GM19043 (cell line): ENCODE measurements at regions not wholly inside any gene's neighbourhood (a gene's known extent, or its start where the extent isn't known, plus 50 kb on each side); places are given as distances from the start of the nearest gene placed in this dataset.
"Not testable (repeated sequence)": the region's sequence is repeated elsewhere in the genome, so short reads cannot be mapped to it uniquely, and the experiment has no call there.

Source experiments
- ATAC-seq: cut with Tn5 transposase; IDR thresholded peaks from one replicate; pipeline ENCODE4 v1.9.1; 2021; ENCODE audit warnings: low read depth; ENCODE audit not compliant: unreplicated experiment

- ATAC-seq = no peak
These were observed 1035.6 kb upstream of the MIR17HG start for GRCh38 chr13:90311929-90312328.

GRCh38 chr13:90315061-90315460, 1032.4 kb upstream of the MIR17HG start:
- no peak for ATAC-seq

GRCh38 chr13:90320664-90321063, 1026.8 kb upstream of the MIR17HG start:
- no peak for ATAC-seq

DNA sequence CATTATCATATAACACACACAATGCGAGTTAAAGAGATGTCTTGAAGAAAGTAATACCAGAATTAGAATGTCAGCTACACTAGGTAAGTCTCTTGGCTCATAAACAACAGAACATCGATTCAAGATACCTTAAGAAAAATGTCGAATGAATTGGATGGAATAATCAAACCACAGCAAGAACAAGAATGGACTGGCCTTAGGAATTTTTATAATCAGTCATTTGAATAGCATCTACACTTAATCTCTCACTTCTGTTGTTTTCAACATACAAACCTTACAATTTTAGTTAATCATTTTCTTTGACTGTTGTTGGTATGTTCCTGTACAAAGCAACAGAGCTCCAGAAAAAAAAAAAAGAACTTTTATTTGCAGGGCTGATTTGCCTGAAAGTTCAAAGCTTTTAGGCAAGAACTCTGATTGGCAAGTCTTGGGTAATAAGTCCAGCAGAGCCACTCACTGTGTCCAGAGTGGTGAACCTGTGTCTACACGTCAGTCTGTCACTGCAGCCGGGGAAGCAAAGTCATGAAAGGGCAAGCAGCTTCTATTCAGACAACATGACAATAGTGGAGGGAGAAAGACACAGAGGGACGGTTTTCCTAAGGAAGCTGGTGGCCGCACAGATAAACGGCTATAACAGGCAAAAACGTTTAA, 1026.1 kb upstream of the MIR17HG start:
- no peak for ATAC-seq

DNA sequence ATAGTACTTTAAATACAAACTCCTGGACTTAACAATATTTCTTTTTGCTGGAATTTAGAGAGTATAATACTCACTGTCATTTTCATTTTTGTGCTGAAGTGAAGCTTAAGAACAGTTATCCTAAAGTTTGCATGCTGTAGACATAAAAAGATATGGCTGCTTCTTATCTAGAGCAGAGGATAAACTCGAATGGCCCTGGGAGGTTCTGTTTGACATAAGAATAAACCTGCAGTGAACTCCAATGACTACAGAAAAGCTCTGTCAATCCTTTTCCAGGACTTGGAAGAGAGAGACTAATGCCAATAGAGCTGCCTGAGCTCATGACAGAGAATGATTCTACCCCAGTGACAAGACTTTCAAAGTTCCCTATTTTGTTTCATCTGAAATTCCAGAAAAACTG, 1017.8 kb upstream of the MIR17HG start:
- no peak for ATAC-seq

GRCh38 chr13:90331974-90332373, 1015.5 kb upstream of the MIR17HG start:
- ATAC-seq = no peak

DNA sequence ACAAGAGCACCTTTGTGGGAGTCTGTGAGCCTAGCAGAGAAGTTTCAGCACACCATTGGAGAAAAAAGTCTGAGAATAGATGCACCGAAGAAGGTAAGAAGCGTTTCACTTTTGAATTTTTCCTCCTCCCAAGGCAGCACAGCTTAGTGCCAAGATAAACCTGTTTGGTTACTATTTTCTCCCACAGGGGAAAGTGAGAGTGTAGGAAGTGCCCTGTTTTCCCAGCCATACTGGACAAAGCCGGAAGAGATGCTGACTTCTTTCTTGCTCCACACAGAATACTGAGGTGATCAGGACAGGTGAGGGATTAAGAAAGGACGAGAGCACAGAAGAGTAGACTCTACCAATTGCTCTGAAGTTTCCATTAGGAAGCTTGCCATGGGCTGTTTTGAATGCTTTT, 1011.0 kb upstream of the MIR17HG start:
- ATAC-seq = no peak

GRCh38 chr13:90341348-90341747, 1006.1 kb upstream of the MIR17HG start:
- not testable (repeated sequence) for ATAC-seq

DNA sequence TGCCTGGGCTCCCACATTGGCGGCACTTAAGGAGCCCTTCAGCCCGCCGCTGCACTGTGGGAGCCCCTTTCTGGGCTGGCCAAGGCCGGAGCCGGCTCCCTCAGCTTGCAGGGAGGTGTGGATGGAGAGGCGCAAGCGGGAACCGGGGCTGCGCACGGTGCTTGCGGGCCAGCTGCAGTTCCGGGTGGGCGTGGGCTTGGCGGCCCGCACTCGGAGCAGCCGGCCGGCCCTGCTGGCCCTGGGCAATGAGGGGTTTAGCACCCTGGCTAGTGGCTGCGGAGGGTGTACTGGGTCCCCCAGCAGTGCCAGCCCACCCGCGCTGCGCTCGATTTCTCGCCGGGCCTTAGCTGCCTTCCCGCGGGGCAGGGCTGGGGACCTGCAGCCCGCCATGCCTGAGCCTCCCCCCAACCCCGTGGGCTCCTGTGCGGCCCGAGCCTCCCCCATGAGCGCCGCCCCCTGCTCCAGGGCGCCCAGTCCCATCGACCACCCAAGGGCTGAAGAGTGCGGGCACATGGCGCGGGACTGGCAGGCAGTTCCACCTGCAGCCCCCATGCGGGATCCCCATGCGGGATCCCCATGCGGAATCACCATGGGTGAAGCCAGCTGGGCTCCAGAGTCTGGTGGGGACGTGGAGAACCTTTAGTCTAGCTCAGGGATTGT, 998.9 kb upstream of the MIR17HG start:
- not testable (repeated sequence) for ATAC-seq

GRCh38 chr13:90352763-90353162, 994.7 kb upstream of the MIR17HG start:
- no peak for ATAC-seq

DNA sequence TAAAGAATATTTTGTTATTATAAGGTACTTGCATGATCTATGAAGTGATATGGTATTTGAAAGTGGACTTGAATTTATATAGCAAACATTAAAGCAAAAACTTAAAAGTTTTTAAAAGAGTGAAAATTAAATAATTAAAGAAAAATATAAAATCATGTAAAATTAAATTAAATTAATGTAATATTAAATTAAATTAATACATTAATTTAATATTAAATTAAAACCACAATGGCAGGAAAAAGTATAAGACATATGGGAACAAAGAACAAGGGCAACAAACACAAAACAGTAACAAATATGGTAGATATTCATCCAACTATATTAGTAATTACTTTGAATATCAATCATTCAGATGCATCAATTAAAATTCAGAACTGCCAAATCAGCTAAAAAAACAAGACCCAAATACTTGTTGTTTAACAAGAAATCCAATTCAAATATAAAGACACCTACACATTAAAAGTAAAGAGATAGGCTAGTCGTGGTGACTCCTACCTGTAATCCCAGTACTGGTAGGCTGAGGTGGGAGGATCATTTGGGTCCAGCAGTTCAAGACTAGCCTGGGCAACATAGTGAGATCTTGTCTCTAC, 992.2 kb upstream of the MIR17HG start:
- ATAC-seq = no peak

DNA sequence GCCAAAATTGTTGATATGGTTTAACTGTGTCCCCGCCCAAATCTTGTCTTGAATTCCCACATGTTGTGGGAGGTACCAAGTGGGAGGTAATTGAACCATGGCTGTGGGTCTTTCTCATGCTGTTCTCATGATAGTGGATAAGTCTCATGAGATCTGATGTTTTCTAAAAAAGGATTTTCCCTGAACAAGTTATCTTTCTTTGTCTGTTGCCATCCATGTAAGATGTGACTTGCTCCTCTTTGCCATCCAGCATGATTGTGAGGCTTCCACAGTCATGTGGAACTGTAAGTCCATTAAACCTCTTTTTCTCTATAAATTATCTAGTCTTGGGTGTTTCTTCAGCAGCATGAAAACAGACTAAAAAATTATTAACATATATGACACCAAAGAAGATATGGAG, 986.7 kb upstream of the MIR17HG start:
- ATAC-seq = no peak

DNA sequence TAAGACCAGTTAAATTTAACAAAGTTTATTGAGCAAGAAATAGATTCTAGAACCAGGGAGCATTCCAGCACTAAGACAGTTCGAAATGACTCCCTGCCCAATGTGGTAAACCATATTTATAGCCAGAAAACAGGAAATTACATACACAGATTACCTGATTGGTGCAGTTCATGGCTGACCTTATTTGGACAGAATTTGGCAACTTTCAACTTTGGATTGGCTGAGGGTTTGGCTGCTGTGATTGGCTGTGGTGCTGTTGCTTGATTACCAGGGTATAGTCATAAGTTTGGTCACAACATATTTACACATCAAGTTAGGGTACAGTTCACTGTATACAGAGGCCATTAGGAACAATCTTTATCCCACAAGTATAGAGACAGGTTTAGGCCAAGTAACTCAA, 984.8 kb upstream of the MIR17HG start:
- no peak for ATAC-seq

DNA sequence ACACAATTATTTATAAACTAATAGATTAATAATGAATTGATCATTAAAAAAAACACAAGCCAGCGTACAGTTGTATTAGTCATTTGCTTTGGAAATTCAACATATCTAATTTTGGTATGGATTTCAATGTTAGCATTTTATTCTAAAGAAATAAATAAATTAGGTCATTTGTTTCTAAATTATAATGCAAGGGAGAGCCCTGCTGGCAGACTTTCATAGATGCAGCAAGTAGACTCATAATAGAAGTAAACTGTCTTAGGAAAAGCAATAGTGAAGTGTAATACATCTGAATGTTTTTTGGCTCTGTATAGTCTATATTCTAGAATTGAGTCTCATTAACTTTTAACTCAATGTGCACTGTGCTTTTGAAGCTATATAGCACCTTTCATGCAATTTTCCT, 982.4 kb upstream of the MIR17HG start:
- no peak for ATAC-seq

DNA sequence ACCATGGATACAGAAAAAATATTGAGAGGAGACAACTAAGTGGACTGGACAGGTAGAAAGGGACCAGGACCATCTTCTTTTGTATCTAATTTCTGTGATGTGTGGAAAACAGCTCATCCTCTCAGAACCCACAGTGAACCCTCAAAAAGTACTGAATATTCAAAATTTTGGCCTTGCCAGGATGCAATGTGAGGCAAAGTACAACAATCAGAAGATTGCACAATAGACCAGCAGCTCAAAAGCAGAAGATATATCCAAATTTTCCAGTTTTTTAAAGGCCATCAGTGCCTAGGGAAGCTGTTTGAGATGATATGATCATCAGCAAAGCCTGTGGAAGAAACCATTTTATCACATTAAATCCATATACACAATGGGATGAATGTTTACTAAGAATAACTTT, 973.3 kb upstream of the MIR17HG start:
- ATAC-seq = no peak

GRCh38 chr13:90375851-90376250, 971.6 kb upstream of the MIR17HG start:
- no peak for ATAC-seq

DNA sequence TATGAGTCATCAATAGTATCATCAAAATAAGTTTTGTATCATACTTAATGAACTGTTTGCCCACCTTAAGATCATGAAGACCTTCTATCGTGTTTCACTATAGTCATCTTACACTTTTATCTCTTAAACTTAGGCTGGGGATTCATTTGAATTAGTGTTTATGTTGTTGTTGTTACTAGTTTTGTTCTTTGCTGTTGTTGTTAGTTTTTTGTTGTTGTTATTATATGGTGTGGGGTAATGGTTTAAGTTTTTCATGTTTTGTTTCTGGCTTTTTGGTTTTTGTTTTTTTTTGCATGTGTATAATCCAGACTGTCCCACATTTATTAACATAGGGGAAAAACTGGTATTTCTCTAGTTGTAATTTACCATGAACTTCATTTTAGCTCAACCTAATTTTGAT, 965.1 kb upstream of the MIR17HG start:
- ATAC-seq = no peak

DNA sequence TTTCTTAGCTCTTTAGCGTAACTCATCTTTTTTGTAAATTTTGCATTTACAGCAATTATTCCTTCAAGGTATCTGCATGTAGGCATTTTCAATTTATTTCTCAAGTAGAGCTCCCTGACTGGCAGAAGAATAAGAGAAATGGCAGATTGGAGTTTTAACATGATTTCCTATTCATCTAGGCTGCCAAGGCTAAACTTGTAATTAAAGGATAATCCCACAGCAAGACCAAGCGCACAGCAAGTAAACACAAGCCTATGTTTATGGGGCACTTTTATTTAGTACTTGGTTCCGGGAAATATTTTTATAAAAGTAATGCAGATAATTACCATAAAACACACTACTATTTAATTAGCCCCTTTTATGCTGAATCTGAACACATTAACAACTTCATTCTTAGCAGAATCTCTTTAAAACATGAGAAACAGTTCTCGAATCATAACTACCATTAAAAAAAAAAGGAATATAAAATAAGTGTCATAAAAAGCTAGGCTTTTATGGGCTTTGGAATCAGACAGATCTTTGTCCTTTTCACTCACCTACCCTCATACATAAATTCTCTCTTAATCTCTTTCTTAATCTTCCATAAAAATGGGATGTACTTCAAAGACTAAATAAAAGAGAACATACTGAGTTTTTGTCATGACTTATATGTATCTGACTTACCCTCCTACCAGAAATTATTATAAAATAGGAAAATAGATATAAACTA, 961.6 kb upstream of the MIR17HG start:
- no peak for ATAC-seq

GRCh38 chr13:90388887-90389452, 958.5 kb upstream of the MIR17HG start:
- ATAC-seq = no peak

GRCh38 chr13:90389537-90389936, 958.0 kb upstream of the MIR17HG start:
- no peak for ATAC-seq

DNA sequence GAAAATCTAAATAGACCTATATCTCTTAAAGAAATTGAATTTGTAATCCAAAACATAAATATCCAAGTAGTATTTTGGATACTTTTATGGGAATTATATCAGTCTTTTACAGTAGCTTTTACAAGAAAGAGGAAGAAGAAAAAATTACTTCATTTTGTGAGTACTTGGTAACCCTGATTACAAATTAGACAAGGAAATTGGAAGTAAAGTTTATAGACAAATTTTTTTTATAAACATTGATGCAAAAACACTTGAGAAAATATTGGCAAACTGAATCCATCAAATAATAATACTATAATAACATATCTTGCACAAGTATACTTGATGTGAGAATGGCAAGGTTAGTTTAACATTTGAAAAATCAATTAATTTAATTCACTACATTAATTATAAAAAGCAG, 954.1 kb upstream of the MIR17HG start:
- ATAC-seq = no peak
